ENCODE measurements at regions not wholly inside any gene's neighbourhood (a gene's known extent, or its start where the extent isn't known, plus 50 kb on each side); places are given as distances from the start of the nearest gene placed in this dataset.

- TF ChIP-seq CTCF (IDR thresholded peaks at IDR 0.05): no peak
- TF ChIP-seq POLR2A (IDR thresholded peaks at IDR 0.05): no peak
- no peak for TF ChIP-seq EP300 (IDR thresholded peaks at IDR 0.05)
These were observed 1579.8 kb downstream of the PCDH9 start for GRCh38 chr13:65650321-65650720.

Measured in gastroesophageal sphincter (tissue), 3 donors.